ENCODE measurements at regions not wholly inside any gene's neighbourhood (a gene's known extent, or its start where the extent isn't known, plus 50 kb on each side); places are given as distances from the start of the nearest gene placed in this dataset.
"Not testable (repeated sequence)": the region's sequence is repeated elsewhere in the genome, so short reads cannot be mapped to it uniquely, and the experiment has no call there.

DNA sequence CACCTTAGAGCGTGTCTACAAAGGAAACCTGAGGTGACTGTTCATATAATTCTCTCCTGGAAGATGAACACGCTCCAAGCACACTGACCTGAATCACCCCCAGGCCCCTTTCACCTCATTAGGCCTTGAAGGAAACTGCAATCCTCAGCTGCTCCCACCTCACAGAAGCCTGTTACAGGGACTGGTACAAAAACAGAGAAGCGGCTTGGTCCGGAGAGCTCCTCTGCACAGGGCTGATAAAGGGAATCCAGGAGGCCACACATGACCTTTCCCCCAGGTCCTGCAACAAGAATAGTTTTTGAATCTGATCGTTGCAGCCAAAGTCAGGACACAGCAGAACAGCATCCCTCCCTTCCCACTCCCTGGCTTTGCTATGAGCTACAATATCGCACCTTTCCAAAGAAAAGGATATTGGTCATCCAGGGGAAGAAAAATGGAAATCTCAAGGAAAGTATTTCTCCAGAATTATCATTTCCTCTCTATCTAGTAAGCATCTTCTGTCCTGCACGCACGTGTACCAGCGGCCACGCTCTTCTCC lies 666.7 kb downstream of the UQCRFS1 start:
- DNase-seq, result no peak

DNA sequence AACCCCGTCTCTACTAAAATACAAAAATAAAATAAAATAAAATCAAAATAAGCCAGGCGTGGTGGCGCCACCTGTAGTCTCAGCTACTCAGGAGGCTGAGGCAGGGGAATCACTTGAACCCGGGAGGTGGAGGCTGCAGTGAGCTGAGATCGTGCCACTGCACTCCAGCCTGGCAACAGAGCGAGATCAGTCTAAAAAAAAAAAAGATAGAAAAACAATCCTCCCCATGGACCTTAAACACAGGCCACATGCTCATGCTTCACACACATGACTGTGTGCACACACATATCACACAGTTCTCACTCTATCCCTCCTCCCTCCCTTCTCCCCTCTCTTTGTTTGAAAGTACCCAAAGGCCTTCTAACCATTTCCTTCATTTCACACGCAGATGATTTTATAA lies 667.6 kb downstream of the UQCRFS1 start:
- not testable (repeated sequence) for DNase-seq

DNA sequence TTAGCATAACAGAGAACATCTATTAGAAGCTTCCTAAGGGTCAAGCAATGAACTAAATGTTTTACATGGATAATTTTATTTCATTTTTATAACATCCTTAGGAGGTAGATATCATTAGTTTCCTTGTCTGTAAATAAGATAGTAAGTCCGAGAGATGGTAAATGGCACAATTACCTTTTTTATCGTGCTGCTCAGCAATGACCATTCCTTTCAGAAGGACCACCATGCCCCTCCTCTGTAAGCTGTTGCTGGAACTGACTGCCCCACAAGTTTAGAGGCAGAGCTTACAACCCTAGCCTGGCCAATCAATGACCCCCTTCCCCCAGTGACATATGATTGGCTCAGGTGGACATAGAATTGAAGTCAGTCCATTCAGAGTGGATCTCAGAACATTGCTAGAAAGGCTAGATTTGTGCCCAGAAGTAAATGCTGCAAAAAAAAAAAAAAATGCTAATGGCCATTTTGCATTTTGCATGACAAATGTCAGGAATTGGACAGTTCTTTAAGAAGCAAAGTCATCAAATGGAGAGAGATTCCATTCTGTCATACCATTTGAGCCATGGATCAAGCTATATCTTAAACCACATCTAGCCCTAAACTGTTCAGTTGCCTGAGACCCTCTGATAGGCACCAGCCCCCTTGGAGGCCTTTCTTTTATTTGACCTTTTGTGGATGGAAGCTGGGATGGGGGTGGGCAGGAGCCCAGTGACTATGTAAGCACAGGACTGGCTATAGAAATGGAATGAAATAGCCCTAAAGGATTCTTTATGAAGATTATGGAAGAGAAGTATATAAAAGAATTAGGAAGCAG lies 668.3 kb downstream of the UQCRFS1 start:
- DNase-seq, result no peak

DNA sequence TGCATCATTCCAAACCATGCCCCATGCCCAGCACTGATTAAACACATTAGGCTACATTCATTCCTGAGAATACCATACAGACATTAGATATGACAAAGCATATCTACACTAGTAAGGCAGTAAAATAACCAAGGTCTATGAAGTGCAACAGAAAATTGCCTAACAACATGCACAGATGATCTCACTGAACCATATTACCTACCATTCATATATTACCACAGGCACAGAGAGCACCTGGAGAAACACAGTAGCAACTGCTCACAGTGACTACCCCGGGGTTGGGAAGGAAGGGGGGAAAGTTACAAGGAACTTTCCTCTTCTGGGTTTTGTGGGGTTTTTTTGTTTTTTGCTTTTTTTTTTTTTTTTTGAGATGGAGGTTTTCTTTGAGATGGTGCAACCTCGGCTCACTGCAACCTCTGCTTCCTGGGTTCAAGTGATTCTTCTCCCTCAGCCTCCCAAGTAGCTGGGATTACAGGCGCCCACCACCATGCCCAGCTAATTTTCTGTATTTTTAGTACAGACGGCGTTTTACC lies 669.6 kb downstream of the UQCRFS1 start:
- no peak for DNase-seq

DNA sequence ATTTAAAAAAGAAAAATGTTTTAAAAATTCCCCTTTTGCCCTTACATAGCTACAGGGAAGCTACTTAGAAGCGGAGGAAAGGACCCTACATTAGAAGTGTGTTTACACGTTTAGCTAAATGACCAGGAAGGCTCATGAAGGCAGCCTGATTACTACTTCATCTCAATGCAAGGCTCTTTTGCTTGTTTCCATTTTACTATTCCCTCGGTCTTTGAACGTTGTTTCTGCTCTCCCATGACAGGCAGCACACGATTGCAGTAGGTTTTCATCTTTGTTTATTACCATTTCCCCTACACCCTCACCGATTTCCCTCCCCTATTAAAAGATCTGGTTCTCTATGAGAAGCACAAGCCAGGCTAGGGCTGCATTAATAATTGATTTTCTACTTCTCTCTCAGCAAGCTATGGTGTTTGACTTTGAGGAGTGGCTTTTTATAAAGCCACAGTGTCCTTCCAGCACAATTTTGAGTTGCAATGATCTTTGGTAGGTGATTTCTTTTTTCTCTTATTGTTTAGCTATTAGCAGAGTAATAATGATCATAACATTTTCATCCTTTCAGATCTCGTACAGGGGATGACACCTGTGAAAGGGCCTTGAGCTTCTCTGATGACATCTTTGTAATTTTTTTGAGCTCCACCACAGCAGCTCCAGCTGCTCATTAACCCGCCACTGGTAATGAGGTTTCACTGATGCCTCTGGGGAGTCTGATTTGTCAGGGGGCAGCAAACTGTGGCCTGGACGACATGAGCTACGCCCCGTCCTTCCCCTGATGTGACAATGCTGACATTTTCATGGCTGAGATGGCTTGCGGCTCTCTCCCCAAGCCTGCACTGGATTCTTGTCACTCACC lies 670.3 kb downstream of the UQCRFS1 start:
- DNase-seq, result no peak

DNA sequence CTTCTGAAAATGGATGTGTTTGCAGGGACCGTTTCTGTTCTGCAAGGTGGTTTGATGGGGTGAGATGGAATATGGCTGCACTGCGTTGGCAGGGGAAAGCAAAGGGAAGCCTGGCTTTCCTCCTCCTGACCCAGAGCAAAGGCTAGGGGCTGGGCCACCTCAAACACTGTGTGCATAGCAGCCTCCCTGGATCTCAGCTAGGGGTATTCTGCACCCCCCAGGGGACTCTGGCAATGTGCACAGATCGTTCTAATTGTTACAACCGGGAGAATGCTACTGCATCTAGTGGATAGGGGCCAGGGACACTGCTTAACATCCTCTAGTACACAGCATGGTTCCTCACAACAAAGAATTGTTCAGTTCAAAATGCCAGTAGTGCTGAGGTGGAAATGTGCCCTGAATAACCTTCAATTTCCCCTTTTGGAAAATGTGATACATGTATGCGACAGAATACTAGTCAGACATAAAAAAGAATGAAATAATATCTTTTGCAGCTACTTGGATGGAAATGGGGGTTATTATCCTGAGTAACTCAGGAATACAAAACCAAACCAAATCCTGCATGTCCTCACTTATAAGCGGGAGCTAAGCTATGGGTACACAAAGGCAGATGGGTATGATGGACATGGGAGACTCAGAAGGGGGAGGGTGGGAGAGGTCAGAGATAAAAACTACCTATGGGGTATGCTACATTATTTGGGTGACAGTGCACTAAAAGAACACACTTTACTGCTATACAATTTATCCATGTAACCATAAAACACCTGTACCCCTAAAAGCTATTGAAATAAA lies 671.2 kb downstream of the UQCRFS1 start:
- DNase-seq, result no peak

DNA sequence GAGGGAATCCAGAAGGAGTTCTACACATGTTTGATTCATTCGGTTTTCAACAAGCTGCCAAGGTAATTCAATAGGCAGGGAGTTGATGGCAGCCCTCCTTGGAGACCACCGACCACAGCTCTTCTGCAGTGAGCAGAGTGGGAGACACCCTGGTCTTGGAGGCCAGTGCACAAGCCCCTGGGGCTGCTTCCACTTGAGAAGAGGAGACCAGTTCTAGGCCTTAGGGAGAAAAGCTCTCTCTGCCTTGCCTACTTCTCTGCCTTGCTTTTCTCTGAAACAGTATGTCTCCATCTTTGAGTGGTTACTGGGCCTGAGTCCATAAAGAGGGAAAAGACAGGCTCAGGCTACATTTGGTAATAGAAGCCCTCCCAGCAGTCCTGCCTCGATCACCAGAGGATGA lies 671.9 kb downstream of the UQCRFS1 start:
- DNase-seq, result no peak

DNA sequence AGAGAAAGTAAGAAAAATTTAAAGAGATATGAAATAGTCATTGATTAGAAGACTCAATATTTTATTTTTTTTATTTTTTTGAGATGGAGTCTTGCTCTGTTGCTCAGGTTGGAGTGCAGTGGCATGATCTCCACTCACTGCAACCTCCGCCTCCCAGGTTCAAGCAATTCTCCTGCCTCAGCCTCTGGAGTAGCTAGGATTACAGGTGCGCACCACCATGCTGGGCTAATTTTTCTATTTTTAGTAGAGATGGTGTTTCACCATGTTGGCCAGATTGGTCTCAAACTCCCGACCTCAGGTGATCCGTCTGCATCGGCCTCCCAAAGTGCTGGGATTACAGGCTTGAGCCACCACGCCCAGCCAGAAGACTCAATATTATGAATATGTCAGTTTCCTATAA lies 672.6 kb downstream of the UQCRFS1 start:
- DNase-seq, result not testable (repeated sequence)

DNA sequence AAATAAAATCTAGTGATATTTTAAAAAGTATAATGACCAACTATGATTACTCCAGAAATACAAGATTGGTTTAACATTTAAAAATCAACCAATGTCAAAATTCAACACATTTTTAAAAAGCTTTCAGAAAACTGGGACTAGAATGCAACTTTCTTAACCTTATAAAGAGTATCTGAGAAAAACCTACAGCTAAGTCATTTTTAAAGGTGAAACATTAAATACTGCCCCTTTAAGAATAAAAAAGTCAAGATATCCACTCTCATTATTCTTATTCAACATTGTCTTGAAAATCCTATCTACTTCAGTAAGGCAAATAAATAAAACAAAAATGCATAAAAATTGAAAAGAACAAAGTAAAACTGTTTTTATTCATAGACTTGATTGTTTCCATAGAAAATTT lies 673.2 kb downstream of the UQCRFS1 start:
- DNase-seq, result no peak

DNA sequence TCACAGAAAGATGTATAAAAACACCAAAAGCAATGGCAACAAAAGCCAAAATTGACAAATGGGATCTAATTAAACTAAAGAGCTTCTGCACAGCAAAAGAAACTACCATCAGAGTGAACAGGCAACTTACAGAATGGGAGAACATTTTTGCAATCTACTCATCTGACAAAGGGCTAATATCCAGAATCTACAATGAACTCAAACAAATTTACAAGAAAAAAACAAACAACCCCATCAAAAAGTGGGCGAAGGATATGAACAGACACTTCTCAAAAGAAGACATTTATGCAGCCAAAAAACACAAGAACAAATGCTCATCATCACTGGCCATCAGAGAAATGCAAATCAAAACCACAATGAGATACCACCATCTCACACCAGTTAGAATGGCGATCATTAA lies 674.4 kb downstream of the UQCRFS1 start:
- not testable (repeated sequence) for DNase-seq

DNA sequence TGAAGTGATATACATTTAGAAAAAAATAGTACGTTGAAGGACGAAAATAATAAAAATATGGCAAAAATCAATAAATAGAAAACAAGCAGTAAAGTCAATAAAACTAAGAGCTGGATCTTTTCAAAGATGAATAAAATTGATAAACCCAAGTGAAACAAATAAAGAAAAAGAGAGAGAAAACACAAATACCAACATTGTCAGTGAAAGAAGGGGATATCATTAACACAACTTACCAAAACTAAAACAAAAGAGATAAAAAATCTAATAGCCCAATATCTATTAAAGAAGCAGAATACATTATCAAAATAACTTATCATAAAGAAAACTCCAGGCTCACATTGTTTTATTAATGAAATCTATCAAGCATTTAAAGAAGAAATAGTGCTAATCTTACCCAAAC lies 675.1 kb downstream of the UQCRFS1 start:
- no peak for DNase-seq

DNA sequence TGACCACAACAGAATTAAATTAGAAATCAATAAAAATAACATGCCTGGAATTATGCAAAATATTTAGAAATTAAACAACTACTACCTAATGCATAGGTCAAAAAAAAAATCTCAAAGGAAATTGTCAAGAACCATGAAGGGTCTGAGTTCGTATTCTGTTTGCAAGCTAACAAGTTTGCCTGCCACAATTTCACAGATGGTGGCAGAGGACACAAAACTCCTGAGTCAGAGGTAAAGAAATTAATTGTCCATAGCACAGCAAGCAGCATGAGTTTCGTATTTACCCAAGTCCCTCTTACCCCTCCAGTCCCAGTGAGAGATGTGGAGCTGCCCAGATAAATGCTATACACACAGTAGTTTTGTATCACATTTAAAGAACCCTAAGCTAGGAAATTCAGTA lies 675.9 kb downstream of the UQCRFS1 start:
- DNase-seq, result no peak

DNA sequence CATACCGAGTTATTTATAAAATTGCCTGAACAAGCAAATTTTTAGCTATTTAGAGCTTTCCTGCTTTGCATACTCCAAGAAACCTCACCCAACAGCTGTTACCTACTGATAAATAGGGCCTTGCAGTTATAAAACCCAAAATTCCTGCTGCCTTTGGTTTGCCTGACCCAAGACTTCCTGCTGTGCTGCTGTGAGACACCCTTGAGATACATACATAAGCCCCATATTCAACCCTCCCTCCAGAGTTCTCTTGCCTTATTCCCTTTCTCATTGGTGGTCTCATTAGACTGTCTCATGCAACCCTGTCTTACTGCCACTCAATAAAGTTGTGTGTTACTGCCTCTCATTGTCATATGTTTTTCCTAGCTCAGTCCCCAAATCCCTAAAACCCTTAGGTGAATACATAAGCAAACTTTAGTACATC lies 677.6 kb downstream of the UQCRFS1 start:
- no peak for DNase-seq

DNA sequence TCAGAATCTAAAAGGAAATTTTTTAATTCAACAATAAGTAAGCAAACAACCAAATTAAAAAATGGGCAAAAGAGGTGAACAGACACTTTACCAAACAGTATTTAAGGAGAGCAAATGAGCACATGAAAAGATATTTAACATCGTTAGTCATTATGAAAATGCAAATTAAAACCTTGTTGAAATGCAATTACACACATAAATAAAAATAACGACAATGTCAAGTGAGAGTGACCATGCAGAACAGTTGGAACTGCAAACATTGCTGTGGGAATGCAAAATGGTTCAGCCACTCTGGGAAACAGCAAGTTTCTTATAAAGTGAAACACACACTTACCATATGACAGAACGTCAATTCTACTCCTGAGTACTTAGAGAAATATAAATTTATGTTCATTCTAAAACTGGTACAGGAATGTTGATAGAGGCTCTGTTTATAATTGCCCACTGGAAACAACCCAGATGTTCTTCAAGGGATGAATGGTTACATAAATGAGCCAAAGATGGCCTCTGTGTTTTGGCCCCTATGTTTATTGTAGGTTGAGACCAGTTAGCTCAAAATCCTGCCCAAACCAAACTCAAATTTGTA lies 678.1 kb downstream of the UQCRFS1 start:
- no peak for DNase-seq

DNA sequence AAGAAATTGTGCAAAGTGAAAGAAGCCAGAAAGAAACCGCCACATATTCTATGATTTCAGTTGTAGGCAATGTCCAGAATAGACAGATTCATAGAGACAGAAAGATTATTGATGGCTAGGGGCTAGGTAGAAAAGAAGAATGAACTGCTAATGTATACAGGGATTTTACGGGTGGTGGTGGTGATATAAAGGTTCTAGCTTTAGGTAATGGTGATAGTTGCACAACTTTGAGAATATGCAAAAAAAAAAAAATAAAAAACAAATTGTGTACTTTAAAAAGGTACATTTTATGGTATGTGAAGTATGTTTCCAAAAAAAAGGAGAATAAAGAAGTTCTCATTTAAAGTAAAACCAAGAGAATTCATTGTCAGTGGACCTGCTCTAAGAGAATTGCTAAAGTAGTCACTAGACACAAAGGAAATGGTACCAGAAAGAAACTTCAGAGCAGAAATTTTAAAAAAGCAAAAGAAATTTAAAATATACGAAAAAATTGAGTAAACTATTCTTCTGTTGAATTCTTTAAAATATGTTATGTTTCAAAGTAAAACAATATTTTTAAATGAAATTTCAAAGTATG lies 680.1 kb downstream of the UQCRFS1 start:
- DNase-seq, result no peak

DNA sequence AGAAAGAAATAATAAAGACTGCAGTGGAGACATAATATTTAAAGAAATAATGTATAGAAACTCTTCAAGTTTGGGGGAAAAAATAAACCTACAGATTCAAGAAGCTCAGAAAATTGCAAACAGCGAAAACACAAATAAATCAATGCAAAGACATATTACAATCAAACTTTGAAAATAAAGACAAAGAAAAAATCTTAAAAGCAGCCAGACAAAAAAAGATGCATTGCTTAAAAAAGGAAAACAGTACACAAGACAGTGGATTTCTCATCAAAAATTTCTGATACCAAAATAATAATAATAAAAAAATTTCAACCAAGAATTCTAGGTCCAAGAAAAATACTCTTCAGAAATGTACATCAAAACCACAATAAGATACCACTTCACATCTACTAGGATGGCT lies 681.0 kb downstream of the UQCRFS1 start:
- no peak for DNase-seq

DNA sequence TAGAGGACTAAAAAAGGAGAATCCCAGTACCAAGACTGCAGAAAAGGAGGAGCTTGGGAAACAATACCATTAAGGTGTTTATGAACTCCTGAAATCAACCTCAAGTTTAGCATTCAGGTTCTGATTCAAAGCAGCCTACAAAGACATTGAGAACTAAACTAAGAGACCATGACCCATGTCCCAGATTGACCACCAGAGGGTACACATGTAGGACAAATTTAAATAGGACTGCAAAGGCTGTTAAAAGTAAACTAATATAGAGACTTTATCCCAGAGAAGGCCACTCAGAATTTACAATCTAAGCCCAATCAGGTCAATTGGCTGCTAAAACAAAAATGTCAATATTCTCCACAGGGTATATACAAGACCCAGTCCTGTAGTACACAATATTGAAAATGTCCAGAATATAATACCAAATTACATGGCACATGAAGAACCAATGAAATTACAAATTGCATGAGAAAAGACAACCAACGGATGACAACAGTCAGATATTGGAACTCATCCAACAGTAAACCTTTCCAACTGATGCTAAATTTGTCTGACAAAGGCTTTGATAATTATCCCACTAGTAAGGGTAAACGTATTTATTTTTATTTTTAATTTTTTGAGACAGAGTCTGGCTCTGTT lies 682.4 kb downstream of the UQCRFS1 start:
- no peak for DNase-seq

DNA sequence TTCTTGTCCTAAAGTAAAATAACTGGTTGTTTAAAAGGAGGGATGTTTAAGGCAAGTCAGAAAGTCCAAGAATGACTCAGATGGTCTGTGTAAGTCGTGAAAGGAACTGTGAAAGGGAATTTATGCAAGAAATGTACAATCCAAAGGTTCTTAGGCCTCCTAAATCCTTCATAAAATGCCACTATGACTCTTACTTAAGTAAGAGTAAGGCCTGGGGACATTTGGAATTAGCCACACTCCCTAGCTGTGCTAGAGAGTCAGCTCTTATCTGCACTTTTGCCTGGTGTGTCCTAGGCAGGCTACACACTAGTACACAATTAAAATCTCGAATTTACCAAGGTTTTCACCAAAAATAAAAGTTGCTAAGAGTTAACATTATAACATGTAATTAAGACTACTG lies 686.9 kb downstream of the UQCRFS1 start:
- no peak for DNase-seq

DNA sequence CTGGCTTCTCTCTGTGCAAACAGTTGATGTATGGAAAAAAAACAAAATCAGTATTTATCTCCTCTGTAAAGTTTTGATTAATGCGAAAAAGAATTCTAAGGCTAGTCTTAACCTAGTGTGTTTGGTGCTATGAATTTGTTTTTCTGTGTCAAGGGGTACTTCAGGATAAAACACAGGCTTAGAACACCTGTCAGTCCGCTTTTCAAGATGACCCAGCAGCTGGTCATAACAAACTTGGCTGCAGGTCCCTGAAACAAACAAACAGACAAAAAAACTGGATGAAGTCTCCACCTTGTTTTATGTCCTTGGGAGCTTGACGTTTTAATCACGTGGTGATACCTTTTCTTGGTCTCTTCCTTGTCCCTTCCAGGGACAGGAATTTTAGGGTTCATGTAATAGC lies 689.3 kb downstream of the UQCRFS1 start:
- DNase-seq, result no peak

DNA sequence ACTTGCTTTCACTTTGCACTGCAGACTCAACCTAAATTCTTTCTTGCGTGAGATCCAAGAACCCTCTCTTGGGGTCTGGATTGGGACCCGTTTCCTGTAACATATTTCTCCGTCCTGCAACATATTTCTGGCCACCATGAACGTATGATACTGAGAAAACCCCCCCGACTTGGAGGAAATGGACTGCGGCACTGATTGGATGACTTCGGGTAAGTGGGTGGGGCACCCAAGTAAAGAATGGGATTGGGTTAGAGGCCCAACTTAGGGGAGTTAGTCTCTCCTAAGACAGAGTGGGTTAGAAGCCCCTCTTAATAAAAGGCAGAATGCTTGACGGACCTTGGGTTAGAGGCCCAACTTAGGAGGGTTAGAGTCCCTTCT lies 690.4 kb downstream of the UQCRFS1 start:
- no peak for DNase-seq
